ENCODE measurements at regions not wholly inside any gene's neighbourhood (a gene's known extent, or its start where the extent isn't known, plus 50 kb on each side); places are given as distances from the start of the nearest gene placed in this dataset.

DNA sequence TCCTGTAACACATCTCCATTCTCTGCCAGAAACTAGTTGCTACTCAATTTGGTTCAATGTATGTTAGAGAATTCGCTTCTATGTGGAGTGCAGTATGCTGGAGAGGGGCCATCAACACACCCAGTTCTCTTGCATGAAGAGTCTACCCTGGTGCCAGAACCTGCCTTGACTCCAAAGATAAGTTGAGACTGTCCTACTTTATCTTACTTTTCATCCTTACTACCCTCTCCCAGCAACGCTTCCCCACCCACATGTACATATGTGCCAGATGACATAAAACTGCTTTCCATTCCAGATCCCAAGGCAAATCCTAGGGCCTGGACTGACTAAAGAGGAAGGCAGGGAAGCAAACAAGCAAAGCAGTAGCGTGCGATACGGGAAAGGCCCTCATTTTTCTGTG, 442.6 kb upstream of the THRB start:
- DNase-seq (ENCODE audit: low spot score) = no peak

DNA sequence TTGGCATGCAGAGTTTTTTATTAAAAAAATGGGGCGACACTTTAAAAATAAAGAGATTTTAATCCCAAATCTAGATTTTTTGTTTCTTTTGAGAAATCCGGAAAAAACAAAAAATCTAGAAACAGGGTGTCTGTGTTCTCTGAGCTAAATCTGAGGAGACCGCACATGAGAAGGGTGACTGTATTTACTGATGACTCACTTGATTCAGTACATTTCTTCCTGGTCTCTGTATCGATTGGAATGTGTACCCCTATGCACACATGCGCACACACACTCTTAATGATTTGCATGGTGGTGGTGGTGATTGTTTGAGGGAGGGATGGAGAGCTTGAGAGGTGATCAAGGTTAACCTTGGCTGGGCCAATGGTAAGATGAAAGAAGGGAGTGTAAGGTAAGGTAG, 443.1 kb upstream of the THRB start:
- peak; percentile 42 for DNase-seq (ENCODE audit: low spot score)

DNA sequence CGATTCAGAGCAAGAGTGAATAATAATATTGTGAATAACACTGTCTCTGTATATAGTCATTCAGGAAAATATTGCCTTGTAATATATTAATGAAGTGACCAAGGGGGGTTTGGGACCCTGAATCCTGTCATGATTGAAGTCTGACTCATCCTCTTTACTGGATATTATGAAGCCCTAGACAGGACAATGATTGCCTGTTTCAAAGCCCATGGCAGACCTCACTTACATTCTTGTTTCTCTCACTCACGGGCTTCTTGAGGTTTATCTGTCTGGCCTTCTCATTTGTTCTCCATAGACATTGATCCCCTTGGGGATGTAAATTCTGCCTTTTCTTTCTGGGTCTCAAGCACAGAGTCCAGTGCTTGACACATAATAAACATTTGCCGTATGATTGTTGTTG, 449.3 kb upstream of the THRB start:
- peak; percentile 79 for DNase-seq (ENCODE audit: low spot score)

DNA sequence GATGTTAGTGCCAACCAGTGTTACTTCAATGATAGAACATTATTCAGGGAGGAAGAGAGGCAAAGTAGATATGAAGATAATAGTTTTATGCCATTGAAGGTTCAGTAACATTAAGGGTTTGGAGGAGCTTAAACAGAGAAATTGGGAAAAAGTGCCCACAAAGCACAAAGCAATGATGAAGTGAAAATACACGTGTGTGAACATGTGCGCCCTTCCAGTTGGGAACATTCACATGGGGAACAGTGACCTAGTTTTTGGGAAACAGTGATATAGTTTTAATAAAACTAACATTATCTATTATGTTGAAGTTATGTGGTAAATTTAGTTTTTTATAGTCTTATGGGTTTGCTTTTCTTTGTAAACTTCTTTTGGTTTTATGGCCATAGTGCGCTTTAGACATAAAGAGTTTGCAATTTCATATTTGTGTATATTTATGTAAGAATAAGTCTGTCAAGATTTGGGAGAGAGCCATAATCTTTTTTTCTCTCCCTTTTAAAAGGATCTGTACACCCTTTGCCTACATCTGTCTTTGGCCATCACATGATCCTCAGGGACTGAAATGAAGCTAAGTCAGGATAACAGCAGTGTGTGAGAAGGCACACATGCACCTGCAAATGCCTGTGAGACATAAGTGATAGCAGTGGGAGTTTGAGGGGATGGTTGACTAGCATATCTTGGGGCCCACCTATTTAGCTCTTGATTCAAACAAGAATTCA, 450.3 kb upstream of the THRB start:
- DNase-seq (ENCODE audit: low spot score) = no peak

DNA sequence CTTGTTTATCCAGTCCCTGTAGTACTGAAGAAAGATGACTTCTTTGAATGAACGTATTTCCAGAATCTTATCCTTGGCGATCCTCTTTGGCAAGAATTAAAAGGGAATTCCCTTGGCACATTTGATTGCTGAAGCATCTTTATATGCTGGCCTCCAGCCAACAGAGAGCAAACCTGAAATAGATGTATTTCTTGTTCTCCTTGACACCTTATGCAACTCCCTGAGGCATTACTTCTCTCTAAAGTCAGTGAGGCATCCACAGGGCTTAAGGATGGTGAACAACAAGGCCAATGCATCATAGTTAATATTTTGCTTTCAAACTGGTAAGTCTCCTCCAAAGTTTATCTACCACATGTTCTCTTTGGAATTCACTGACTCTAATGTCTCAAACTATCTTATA, 450.9 kb upstream of the THRB start:
- DNase-seq (ENCODE audit: low spot score) = peak; percentile 61

DNA sequence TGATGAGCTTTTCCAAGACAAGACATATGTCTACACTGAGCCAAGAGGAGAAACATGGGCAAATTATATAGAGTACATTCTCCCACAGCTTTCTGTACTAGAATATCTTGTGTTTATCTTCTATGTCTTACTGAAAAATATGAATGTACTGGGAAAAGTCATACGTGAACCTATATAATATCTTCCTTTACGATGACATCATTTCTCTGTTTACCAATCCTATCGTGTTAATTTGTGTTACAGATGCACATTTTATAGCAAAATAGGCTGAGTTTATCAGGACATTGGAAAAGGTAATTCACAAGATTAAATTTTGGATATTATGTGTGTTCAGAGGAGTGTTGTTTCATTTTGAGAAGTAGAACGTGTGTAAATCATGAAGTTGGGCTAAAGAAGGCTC, 452.5 kb upstream of the THRB start:
- DNase-seq (ENCODE audit: low spot score) = no peak

DNA sequence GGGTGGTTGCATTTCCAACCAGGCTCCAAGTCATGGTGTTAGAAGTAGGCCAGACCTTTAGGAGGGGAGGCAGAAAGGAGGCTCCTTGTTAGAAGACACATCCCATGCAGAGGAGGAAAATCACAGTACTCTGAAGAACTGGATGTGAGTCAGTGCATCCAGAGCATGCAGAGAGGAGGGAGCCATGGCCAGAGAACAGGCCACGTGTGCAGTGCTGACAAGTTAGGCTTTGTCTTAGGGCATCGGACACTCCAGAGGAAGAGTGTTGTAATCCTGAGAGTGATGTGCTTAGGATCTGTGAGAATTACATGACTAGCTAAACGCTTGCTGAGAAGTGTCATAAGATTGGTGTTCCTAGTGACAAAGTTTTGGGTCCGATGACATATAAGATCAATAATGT, 456.5 kb upstream of the THRB start:
- no peak for DNase-seq (ENCODE audit: low spot score)

DNA sequence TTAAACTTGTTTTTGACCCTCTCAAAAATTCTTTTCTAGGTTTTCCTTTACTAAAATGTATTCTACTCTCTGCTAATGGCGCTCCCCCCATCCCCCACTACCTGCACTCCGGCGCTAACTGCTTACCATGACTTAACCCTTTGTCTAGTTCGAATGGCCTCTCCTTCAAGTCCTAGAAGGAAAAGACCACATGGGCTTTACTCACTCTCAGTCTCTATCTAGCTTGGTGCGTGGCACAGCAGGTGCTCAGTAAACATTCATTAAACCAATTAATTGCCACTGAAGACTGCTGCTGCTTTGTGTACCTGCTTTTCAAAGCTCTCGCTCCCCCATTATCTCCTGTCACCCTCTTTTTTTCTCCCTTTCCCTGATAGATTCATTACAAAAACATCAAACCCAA, 457.7 kb upstream of the THRB start:
- DNase-seq (ENCODE audit: low spot score) = no peak

DNA sequence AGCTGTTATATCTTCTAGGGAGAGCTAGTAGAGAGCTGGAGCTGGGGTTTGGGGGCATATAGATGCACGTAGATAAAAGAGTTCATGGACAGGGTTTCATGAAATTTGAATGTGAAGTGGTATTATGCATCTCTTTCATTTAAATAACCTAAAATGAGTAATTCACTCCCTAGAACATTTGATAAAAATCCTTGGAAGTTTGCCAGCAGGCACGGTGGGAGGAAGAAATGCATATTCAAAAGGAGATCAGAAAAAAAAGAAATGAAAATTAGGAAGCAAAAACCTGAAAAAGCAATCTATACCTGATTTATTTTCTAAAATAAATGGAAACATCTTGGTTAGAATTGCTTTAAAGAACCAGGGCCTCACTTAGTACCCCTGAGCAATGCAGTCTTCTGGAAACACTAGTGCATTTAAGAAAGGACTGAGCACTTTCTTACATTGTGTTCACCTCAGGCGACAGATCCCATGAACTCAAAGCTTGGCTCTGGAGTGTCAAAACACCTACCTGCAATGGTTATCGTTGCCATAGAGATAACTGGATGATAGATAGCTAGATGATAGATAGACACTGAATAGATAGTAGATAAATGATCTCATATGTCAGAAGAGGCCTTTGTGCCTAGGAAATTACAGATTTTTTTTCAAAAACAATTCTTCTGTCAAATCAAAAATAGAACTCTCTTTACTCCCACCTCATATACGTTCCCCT, 458.6 kb upstream of the THRB start:
- no peak for DNase-seq (ENCODE audit: low spot score)

DNA sequence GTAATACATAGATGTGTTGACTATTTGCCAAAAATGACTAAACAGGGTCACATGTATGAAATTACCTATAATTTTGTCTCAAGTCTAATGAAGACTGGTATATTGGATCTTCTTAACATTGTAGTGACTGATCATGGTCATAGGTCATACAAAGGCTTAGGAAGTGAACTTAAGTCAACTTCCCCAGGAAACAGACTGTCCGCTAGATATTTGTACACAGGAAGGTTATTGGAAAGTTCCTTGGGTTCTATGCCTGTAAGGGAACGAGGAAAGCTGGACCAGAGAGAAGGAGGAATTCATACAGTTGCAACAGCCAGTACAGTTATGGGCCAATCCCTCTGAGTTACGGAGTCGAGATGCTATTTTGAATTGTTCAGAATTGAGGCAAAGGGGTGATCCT, 462.0 kb upstream of the THRB start:
- no peak for DNase-seq (ENCODE audit: low spot score)

DNA sequence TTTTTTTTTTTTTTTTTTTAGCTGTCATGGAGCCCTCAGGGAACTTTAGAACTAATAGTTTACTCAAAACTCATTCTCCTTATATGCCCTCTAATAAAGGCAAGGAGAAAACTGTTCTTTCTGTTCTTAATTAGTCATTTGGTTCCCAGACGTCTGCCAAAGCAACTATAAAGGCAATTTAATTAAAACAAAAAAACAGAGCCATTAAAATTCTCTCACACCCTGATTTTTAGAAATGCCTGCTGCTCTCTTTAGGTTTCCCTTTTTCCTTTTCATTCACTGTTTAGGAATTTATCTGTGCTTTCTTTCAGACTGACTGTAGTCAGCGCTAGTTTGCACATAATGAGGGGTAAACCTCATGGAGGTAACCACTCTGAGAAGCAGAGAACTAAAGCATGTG, 463.6 kb upstream of the THRB start:
- DNase-seq (ENCODE audit: low spot score) = no peak

DNA sequence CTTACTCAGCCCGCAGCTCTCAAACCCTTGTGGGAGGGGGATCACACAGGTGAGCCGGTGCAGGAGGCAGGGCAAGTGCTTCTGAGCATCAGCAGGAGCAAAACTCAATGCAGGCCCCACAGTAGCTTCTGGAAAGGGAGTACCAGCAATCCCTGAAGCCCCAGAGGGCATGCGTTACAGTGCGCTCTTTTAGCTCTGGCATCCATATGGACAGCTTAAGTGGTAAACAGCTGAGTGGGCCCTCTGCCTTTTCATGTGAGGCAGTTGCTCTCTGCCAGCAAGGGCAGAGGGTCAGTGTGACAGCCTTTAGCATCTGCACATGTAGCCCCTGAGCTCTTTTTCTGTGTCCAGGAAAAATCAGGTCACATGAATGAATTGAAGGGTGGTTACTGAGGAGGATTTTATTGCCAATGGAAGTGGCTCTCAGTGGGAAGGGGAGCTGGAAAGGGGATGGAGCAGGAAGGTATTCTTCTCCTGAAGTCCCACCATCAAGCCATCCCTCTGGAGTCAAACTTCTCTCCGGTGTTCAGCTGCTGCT, 464.3 kb upstream of the THRB start:
- no peak for DNase-seq (ENCODE audit: low spot score)

DNA sequence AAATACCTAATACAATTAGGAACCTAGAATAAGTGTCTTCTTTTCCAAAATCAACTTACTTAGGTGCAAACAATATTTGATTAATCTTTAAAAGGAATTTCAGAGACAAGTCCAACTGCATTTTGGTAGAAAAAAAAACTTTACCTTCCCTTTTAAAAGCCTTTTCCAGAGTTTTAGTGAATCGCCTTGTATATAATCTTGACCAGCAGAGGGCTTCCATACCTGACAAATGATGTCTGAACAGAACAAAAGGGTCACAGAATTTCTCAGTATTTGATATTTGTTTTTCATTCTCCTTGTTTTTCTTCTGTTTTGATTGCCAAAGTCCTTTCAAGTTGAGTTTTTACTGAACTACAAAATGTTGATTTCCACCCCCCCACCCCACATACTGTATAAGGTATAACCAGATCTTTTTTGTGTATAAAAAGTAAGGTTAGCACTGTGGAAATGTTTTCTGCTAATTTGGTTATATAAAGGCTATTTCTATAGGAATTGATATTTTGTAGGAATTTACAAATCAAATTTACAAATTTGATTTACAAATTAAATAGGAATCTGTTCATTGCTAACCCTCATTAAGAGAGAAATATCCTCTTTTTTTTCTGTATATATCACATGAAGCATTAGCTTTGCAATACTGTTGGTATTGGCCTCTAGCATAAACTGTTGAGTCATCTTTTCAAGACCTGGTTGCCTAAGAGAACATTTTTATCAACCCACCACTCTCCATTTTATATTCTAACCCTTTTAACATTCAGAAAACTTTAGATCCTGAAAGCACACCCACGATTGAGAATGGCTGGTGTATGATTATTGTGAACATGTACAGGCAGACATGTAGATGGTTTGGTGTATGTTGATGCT, 464.1 kb upstream of the RARB start:
- peak; percentile 33 for DNase-seq (ENCODE audit: low spot score)

DNA sequence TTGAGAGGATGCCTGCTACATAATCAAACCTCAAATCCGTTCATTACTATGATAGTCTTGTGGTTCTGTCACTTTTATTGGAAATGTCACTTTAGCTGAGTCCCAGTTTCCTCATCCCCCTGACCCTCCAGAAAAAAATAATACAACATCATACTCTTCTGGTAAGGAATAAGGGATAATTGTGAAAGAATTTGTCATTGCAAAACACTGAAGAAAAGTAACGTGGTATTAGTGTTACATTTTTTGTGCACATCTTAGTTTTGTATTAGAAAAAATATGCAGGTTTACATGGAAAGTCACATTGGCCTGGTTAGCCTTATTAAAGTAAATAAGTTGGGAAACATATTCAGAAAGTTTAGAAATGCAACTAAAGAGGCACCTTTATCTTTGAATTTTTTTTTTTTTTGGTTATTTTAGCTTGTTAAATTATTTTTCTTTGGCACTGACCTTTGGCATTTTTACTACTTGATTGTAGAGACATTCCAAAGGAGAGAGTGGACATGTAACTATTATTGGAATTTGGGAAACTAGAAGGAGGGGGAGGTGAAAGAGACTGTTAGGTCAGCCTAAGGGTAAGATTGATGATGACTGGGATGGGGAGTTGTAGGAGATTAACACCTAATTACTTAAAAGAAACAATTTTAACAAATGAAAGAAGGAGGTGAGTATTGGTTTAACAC, 462.2 kb upstream of the RARB start:
- DNase-seq (ENCODE audit: low spot score) = no peak

DNA sequence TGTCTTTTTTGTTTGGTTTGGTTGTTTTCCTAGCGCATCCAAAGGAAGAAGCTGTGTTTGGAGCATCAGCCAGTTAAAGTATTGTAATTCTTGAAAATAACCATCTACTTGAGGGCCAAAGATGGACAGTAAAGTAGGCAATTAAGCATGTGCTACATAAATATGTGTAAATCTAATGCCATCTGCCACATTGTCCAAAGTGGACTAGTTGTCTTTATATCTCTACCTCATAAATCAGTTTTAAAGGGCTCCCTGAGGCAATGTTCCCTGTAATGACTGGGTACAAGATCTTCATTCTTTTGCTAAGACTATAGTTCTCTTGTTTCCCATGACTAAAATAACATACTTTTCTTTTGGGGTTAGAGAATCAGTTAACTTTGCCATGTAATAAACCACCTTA, 460.0 kb upstream of the RARB start:
- no peak for DNase-seq (ENCODE audit: low spot score)

DNA sequence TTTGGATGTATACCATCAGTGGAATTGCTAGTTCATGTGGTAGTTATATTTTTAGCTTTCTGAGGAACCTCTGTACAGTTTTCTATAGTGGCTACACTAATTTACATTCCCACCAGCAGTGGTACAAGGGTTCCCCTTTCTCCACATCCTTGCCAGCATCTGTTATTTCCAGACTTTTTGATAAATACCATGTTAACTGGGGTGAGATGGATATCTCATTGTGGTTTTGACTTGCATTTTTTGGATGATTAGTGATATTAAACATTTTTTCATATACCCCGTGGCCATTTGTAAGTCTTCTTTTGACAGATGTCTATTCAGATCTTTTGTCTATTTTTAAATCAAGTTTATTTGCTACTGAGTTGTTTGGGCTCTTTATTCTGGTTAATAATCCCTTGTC, 455.6 kb upstream of the RARB start:
- no peak for DNase-seq (ENCODE audit: low spot score)

DNA sequence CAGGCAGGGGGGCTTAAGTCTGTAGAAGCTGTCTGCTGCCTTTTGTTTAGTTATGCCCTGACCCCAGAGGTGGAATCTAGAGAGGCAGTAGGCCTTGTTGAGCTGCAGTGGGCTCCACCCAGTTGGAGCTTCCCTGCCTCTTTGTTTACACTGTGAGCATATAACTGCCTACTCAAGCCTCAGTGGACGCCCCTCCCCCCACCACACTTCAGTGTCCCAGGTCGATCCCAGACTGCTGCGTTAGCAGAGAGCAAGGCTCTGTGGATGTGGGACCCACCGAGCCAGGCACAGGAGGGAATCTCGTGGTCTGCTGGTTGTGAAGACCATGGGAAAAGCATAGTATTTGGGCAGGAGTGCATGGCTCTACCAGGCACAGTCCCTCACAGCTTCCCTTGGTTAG, 446.8 kb upstream of the RARB start:
- DNase-seq (ENCODE audit: low spot score) = no peak

DNA sequence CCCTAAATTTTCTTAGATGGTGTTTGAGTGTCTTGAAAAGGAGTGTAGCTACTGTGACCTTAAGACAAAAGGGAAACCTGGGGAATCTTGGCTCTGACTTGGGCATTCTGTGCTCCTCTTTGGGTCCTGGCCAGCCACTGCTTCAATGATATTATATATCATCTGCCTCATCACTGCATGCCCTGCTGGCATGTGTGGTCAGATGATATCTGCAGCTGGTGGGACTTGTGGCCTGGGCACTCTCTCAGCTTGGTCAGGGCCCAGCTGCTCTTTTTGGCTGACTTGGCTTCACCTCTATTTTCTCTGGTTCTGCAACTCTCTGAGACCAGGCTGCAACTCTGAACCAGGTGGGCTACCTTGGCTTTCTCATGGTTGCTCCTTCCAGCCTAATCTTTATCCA, 446.1 kb upstream of the RARB start:
- DNase-seq (ENCODE audit: low spot score) = no peak

DNA sequence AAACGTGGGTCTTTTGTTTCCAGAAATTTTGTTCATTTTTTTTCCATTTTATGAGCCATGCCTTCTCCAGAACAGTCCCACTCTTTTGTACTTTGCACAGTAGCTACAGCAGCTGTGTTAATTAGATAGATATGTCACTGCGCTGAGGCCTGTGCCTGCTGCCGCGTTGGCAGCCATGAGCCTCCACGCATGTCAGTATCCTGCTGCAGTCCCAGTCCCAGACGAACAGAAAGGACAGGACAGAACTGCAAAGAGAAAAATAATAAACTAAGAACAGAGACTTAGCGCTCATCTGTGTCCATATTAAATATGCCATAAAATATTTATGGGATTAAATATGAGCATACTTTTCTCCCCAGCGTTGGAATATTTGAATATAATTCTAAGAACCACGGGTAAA, 442.4 kb upstream of the RARB start:
- no peak for DNase-seq (ENCODE audit: low spot score)

DNA sequence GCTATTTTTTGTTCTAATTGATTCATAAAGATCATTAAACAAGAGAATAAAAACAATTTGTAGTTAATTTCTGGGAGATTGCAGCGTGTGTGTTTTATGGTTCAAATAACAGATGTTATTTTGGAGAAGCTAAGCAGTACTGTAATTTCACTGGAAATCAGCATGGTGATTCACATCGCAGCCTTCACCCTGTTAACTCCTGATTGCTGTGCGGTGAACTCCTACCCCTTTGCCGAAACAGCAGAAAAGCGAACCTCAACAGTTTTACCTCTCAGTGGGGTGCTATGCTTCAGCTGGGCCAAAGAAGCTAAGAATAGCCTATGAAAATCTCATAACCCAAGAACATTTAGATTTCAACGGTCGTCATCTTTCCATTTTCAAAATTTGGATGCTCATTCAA, 441.5 kb upstream of the RARB start:
- DNase-seq (ENCODE audit: low spot score) = no peak

DNA sequence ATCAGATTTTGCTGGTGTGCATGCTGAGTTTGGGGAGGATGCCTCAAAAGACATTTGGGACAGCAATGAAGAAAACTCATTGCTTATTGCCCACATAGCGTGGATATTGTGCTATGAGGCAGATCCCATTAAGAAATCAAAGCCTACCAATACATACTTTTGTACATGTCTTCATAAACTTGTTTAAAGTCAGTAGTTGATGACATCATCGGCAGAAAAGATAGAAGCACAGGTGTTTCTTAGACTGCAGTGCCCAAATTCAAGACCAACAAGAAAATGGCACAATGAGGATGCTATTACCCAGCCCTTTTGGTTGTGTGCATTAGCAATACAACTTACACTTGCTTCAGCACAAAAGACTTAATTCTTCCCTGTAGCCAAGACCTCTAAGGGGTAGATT, 428.7 kb upstream of the RARB start:
- no peak for DNase-seq (ENCODE audit: low spot score)

DNA sequence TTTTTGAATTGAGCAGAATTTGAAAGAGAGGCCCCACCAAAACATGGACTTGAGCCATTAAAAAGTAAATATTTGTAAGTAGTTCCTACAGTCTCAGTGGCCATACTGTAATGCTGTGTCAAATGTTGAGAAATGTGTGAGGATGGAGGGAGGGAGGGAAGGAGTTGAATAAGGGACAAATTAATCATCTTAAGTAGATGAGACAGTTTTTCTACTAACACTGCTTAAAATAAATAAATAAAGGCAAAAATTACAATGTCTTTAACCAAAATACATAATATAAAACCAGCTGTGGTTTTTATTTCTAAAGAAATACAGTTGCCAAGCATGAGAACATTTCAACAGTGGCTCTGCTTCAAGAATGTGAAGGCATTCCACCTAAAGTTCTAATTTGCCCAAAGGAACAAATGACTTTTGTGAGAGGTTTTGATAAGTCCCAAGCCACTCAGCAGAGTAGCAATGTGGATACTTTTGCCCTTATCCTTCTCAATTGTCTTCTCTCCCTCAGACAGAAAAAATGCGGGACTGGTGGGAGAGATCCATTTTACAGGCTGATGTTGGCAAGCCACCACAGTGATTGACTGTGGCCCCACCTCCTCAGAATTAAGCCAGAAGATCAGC, 427.0 kb upstream of the RARB start:
- no peak for DNase-seq (ENCODE audit: low spot score)
